ENCODE measurements at regions not wholly inside any gene's neighbourhood (a gene's known extent, or its start where the extent isn't known, plus 50 kb on each side); places are given as distances from the start of the nearest gene placed in this dataset.

DNA sequence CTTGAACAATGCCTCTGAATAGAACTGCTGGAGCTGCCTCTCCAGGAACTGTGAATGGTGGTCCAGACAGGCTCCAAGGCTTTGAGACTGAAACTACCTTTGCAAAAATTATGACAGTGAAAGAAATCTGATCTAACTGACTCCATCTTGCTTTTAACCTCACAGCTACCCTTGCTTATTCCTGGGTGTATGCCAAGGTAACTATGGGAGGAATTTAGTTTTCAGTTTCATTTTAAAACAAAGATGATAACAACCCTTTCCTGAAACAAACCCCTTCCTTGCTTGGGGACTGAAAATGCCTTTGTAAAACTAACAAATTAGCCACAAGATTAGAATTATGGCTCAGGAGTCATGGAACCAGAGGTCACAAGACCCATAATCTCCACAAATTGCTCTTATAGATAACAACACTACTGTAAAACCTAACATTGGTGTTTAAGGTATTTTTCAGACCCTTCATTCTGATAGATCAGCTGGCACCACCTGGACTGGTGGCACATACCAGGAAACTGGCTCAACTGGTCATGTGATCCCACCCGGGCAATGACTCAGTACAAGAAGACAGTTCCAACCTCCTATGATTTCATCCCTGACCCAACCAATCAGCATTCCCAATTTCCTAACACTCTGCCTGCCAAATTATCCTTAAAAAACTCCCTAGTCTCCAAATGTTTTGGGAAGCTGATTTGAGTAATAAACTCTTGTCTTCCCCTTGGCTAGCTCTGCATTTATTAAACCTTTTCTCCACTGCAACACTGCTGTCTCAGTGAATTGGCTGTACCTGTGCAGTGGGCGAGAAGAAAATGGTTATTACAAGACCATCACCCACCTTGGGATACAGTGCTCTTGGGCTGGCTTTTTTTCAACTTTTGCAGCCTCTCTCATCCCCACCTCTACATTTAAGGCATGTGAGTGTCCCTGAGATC lies 608.1 kb downstream of the TYW1 start:
- peak; percentile 56; the same call in 1 of the 2 replicates for TF ChIP-seq KDM5A (IDR thresholded peaks at IDR 0.05; ENCODE audit: low read length)
- TF ChIP-seq RBBP5 (IDR thresholded peaks at IDR 0.05; ENCODE audit: borderline replicate concordance, low read depth, low read length), result no peak
- Histone ChIP-seq H4K5ac (ENCODE audit: insufficient read length, low read depth, low read length) (no peak overlapping the region), H4K91ac (replicated peaks; ENCODE audit: insufficient read length, low read length) (no peak overlapping the region), H3K79me1 (ENCODE audit: low read depth, low read length) (no peaks in the 10 kb centered on the region), H3K36me3 (ENCODE audit: control insufficient read depth in 2 of 4, insufficient read depth in 4 of 4, low read length in 3 of 4) (no peaks in the 10 kb centered on the region), H2BK20ac (ENCODE audit: low read length) (no peak overlapping the region), H2AK5ac (ENCODE audit: low read depth, low read length) (no peak overlapping the region), H3K23me2 (ENCODE audit: low read depth, low read length) (no peaks in the 10 kb centered on the region), H3K27ac (ENCODE audit: low read depth, low read length) (no peak overlapping the region), H3K4me3 (ENCODE audit: extremely low read depth in 1 of 4, insufficient read depth in 2 of 4, low read depth in 3 of 4, low read length in 4 of 4) (no peak overlapping the region), H4K20me1 (replicated peaks in 1 of 2; ENCODE audit: control insufficient read depth in 1 of 2, insufficient read depth in 2 of 2, low read length in 2 of 2) (no peaks in the 10 kb centered on the region), H2BK15ac (ENCODE audit: low read length) (no peak overlapping the region), H3K23ac (ENCODE audit: insufficient read length) (no peak overlapping the region), H2AFZ (ENCODE audit: low read length) (no peak overlapping the region), H3K27me3 (replicated peaks in 1 of 4; ENCODE audit: control insufficient read depth in 3 of 4, extremely low read depth in 1 of 4, insufficient read depth in 3 of 4, low read length in 3 of 4) (no peaks in the 10 kb centered on the region), H3K18ac (ENCODE audit: extremely low read depth, low read length) (no peak overlapping the region), H3K9ac (replicated peaks in 1 of 4; ENCODE audit: extremely low read depth in 1 of 4, low read depth in 3 of 4, low read length in 3 of 4) (no peak overlapping the region), H3K9me3 (ENCODE audit: insufficient read depth in 2 of 2, low read depth in 1 of 2, low read length in 1 of 2) (0 out of 4 replicates have a peak, but pooled peaks cover 0 to 3% of the 10 kb centered on the region in 2 experiments), H3K4ac (replicated peaks; ENCODE audit: insufficient read length, low read depth, low read length) (no peak overlapping the region), H3K14ac (ENCODE audit: insufficient read length) (no peak overlapping the region), H3K56ac (replicated peaks; ENCODE audit: insufficient read length, low read depth, low read length) (no peak overlapping the region), H3K79me2 (ENCODE audit: control insufficient read depth in 1 of 2, insufficient read depth in 2 of 2, low read length in 2 of 2) (no peaks in the 10 kb centered on the region), H3K4me2 (ENCODE audit: insufficient read depth in 1 of 2, low read depth in 2 of 2, low read length in 2 of 2) (no peak overlapping the region), H3K4me1 (replicated peaks in 1 of 4; ENCODE audit: control insufficient read depth in 3 of 4, insufficient read depth in 4 of 4, low read length in 3 of 4) (no peaks in the 10 kb centered on the region), H4K8ac (ENCODE audit: extremely low read depth, insufficient read depth, low read length) (no peak overlapping the region), H2BK12ac (ENCODE audit: low read depth, low read length) (no peak overlapping the region), H2BK120ac (replicated peaks; ENCODE audit: low read depth, low read length) (no peak overlapping the region), H2BK5ac (ENCODE audit: low read depth, low read length) (no peak overlapping the region)
- POLR2A ChIA-PET (ENCODE audit: partially characterized antibody), result interaction anchor here (1.2 kb wide), 1 partner anchor 17 kb away, joined by 3 read pairs; no protein-coding TSS in a partner anchor
- no peak for FAIRE-seq
- 97% methylated on average over 2 of the region's 2 CpGs; no CpG with 5 or more reads in 1 of the 2 experiments for WGBS, 2 experiments (ENCODE audit: extremely low coverage in 1 of 2, insufficient coverage in 1 of 2, insufficient read length in 1 of 2, insufficient replicate concordance in 2 of 2, low coverage in 1 of 2, low lambda C conversion rate in 2 of 2, missing lambda C conversion rate in 1 of 2)
- CTCF ChIA-PET (ENCODE audit: partially characterized antibody), result interaction anchor here (0.5 to 1.6 kb wide), 2 partner anchors 93 to 239 kb away, joined by 3 to 4 read pairs; no protein-coding TSS in a partner anchor
- DNase-seq (ENCODE audit: low read depth in 1 of 2, low spot score in 2 of 2), result no peak

Measured in H1 (cell line).